Mammary epithelial cell (primary cell): ENCODE measurements at regions not wholly inside any gene's neighbourhood (a gene's known extent, or its start where the extent isn't known, plus 50 kb on each side); places are given as distances from the start of the nearest gene placed in this dataset.

Experiments
- CTCF ChIP-seq, 2 donors: IDR thresholded peaks in 1 of 2; conservative IDR thresholded peaks in 1 of 2; 2 replicates each; pipeline ENCODE4 v1.5.1; 2011 to 2012; ENCODE audit warnings: inconsistent platforms in 2 of 2, low read length in 2 of 2, mild to moderate bottlenecking in 2 of 2, control low read depth in 1 of 2, low read depth in 1 of 2; ENCODE audit not compliant: insufficient read depth in 1 of 2; ENCODE audit errors: extremely low read depth in 1 of 2
- EZH2 ChIP-seq: IDR thresholded peaks from 2 replicates; pipeline ENCODE4 v1.6.1; 2012; ENCODE audit warnings: low read length, inconsistent platforms, borderline replicate concordance

GRCh38 chr3:82643948-82644347 is 882.5 kb upstream of the GBE1 start:
- TF ChIP-seq CTCF (conservative IDR thresholded peaks at IDR 0.05 in 1 of 2, IDR thresholded peaks at IDR 0.05 in 1 of 2; ENCODE audit: extremely low read depth in 1 of 2, insufficient read depth in 1 of 2, low read depth in 1 of 2, low read length in 2 of 2) (peak; percentile 26 to 37), EZH2 (no peak)
